ENCODE measurements at regions not wholly inside any gene's neighbourhood (a gene's known extent, or its start where the extent isn't known, plus 50 kb on each side); places are given as distances from the start of the nearest gene placed in this dataset.

DNA sequence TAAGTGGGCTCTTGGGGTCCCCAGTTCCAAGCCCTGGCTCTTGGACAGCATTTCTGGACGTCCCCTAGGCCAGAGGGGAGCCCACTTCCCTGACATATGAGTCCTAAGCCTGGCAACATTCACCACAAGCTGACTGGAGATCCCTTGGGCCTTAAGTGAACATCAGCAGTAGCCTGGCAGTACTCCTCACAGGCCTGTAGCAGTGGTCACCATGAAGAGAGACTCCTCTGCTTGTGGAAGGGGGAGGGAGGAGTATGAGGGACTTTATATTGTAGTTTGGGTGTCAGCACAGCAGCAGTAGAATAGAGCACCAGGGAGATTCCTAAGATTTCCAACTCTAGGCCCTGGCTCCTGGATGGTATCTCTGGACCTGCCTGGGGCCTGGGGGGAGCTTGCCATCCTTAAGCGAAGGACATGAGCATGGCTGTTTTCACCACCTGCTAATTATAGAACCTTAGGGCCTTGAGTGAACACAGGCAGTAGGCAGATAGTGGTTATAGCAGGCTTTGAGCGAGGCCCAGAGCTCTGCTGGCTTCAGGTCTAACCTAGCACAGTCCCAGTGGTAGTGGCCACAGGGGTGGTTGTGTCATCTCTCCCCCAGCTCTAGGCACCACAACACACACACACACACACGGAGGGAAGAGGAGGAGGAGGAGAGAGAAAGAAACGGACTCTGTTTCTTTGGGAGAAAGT, 71.4 kb upstream of the APOBEC4 start:
- intact Hi-C loops (cut with micrococcal nuclease; ENCODE audit: unreplicated experiment) = no loop called here
- no peaks in the 10 kb centered on the region for H3K9me3 ChIP-seq (ENCODE audit: low read length)
- DNase-seq (ENCODE audit: low spot score) = no peak
- ATAC-seq = no peak
- H3K27ac ChIP-seq (ENCODE audit: extremely low read length, insufficient read depth, low read length) = no peak overlapping the region
- H2AFZ ChIP-seq (ENCODE audit: low read length) = no peak overlapping the region
- FAIRE-seq = no peak
- in situ Hi-C loops (cut with HindIII; ENCODE audit: extremely low pct_ligation_motif_present, low pct_unique_long_range_greater_than_20kb) = no loop called here
- ChIA-PET CTCF (ENCODE audit: low intra/inter-chr PET ratio, low total read pairs) (no interaction called here), POLR2A (no interaction called here)
- no TSS peak for BruUV-seq (replicated peaks)
- H3K27me3 ChIP-seq (ENCODE audit: control insufficient read depth in 1 of 2, insufficient read depth in 2 of 2, low read length in 2 of 2) = no peaks in the 10 kb centered on the region
- no peaks in the 10 kb centered on the region for H3K79me2 ChIP-seq (ENCODE audit: insufficient read depth, low read length)
- 86% methylated on average over 5 of the region's 5 CpGs for WGBS (ENCODE audit: low lambda C conversion rate)
- no peak overlapping the region for H3K4me2 ChIP-seq (ENCODE audit: low read depth, low read length)
- H3K4me1 ChIP-seq (ENCODE audit: insufficient read depth, low read length) = no peaks in the 10 kb centered on the region
- H4K20me1 ChIP-seq (ENCODE audit: insufficient read depth, low read length) = no peaks in the 10 kb centered on the region
- H3K4me3 ChIP-seq (replicated peaks in 1 of 3; ENCODE audit: insufficient read depth in 1 of 3, low read depth in 2 of 3, low read length in 3 of 3) = no peak overlapping the region
- H3K9ac ChIP-seq (ENCODE audit: insufficient read depth, low read depth, low read length) = no peak overlapping the region
- no peaks in the 10 kb centered on the region for H3K36me3 ChIP-seq (replicated peaks in 1 of 2; ENCODE audit: control insufficient read depth in 1 of 2, insufficient read depth in 2 of 2, low read length in 2 of 2)
- TF ChIP-seq, protein P1, sequence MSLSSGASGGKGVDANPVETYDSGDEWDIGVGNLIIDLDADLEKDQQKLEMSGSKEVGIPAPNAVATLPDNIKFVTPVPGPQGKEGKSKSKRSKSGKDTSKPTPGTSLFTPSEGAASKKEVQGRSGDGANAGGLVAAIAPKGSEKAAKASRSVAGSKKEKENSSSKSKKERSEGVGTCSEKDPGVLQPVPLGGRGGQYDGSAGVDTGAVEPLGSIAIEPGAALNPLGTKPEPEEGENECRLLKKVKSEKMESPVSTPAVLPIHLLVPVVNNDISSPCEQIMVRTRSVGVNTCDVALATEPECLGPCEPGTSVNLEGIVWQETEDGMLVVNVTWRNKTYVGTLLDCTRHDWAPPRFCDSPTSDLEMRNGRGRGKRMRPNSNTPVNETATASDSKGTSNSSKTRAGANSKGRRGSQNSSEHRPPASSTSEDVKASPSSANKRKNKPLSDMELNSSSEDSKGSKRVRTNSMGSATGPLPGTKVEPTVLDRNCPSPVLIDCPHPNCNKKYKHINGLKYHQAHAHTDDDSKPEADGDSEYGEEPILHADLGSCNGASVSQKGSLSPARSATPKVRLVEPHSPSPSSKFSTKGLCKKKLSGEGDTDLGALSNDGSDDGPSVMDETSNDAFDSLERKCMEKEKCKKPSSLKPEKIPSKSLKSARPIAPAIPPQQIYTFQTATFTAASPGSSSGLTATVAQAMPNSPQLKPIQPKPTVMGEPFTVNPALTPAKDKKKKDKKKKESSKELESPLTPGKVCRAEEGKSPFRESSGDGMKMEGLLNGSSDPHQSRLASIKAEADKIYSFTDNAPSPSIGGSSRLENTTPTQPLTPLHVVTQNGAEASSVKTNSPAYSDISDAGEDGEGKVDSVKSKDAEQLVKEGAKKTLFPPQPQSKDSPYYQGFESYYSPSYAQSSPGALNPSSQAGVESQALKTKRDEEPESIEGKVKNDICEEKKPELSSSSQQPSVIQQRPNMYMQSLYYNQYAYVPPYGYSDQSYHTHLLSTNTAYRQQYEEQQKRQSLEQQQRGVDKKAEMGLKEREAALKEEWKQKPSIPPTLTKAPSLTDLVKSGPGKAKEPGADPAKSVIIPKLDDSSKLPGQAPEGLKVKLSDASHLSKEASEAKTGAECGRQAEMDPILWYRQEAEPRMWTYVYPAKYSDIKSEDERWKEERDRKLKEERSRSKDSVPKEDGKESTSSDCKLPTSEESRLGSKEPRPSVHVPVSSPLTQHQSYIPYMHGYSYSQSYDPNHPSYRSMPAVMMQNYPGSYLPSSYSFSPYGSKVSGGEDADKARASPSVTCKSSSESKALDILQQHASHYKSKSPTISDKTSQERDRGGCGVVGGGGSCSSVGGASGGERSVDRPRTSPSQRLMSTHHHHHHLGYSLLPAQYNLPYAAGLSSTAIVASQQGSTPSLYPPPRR (CRISPR knock-in tag; IDR thresholded peaks at IDR 0.05; ENCODE audit: borderline replicate concordance) = no peak
- TF ChIP-seq NFE2L1 (CRISPR knock-in tag; IDR thresholded peaks at IDR 0.05; ENCODE audit: borderline replicate concordance) (no peak), IKZF1 (IDR thresholded peaks at IDR 0.05) (no peak), SRSF1 (optimal IDR thresholded peaks at IDR 0.05; ENCODE audit: low read depth, low read length) (no peak), MAZ (IDR thresholded peaks at IDR 0.05; ENCODE audit: borderline replicate concordance, low read depth, low read length) (no peak), MAZ (CRISPR knock-in tag; IDR thresholded peaks at IDR 0.05; ENCODE audit: low read depth) (no peak), SIN3B (IDR thresholded peaks at IDR 0.05; ENCODE audit: low read length) (no peak), ZNF891 (CRISPR knock-in tag; IDR thresholded peaks at IDR 0.05) (no peak), ZBTB21 (CRISPR knock-in tag; IDR thresholded peaks at IDR 0.05) (no peak), SMAD3 (CRISPR knock-in tag; IDR thresholded peaks at IDR 0.05) (no peak), AHR (CRISPR knock-in tag; IDR thresholded peaks at IDR 0.05) (no peak), IKZF4 (CRISPR knock-in tag; IDR thresholded peaks at IDR 0.05; ENCODE audit: borderline replicate concordance, low read depth, not compliant biosample characterization) (no peak), ZNF468 (CRISPR knock-in tag; IDR thresholded peaks at IDR 0.05) (no peak), HDAC2 (CRISPR knock-in tag; IDR thresholded peaks at IDR 0.05) (no peak), ZNF510 (CRISPR knock-in tag; IDR thresholded peaks at IDR 0.05; ENCODE audit: low read depth) (no peak)
- TF ChIP-seq, protein P2, sequence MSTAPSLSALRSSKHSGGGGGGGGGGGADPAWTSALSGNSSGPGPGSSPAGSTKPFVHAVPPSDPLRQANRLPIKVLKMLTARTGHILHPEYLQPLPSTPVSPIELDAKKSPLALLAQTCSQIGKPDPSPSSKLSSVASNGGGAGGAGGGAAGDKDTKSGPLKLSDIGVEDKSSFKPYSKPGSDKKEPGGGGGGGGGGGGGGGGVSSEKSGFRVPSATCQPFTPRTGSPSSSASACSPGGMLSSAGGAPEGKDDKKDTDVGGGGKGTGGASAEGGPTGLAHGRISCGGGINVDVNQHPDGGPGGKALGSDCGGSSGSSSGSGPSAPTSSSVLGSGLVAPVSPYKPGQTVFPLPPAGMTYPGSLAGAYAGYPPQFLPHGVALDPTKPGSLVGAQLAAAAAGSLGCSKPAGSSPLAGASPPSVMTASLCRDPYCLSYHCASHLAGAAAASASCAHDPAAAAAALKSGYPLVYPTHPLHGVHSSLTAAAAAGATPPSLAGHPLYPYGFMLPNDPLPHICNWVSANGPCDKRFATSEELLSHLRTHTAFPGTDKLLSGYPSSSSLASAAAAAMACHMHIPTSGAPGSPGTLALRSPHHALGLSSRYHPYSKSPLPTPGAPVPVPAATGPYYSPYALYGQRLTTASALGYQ (CRISPR knock-in tag; IDR thresholded peaks at IDR 0.05) = no peak
- TF ChIP-seq, protein P3, sequence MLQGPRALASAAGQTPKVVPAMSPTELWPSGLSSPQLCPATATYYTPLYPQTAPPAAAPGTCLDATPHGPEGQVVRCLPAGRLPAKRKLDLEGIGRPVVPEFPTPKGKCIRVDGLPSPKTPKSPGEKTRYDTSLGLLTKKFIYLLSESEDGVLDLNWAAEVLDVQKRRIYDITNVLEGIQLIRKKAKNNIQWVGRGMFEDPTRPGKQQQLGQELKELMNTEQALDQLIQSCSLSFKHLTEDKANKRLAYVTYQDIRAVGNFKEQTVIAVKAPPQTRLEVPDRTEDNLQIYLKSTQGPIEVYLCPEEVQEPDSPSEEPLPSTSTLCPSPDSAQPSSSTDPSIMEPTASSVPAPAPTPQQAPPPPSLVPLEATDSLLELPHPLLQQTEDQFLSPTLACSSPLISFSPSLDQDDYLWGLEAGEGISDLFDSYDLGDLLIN (CRISPR knock-in tag; IDR thresholded peaks at IDR 0.05; ENCODE audit: borderline replicate concordance) = no peak

Measured in HepG2 (cell line).